Fibroblast of lung (primary cell): ENCODE measurements at regions not wholly inside any gene's neighbourhood (a gene's known extent, or its start where the extent isn't known, plus 50 kb on each side); places are given as distances from the start of the nearest gene placed in this dataset.
"Not testable (repeated sequence)": the region's sequence is repeated elsewhere in the genome, so short reads cannot be mapped to it uniquely, and the experiment has no call there.

ENCODE experiments used
- CTCF ChIP-seq, 2 donors: IDR thresholded peaks in 1 of 2; conservative IDR thresholded peaks in 1 of 2; 1 replicate in 1 of 2; 2 replicates in 1 of 2; pipeline ENCODE4 v1.5.1; 2011 to 2012; ENCODE audit warnings: low read length in 2 of 2, control low read depth in 1 of 2, inconsistent platforms in 1 of 2, low read depth in 1 of 2, mild to moderate bottlenecking in 1 of 2
- EZH2 ChIP-seq: IDR thresholded peaks from 2 replicates; pipeline ENCODE4 v1.5.1; 2012; ENCODE audit warnings: low read length, control low read depth, mild to moderate bottlenecking; ENCODE audit errors: missing control alignments

- TF ChIP-seq CTCF (conservative IDR thresholded peaks at IDR 0.05 in 1 of 2, IDR thresholded peaks at IDR 0.05 in 1 of 2; ENCODE audit: low read depth in 1 of 2, low read length in 2 of 2); EZH2: not testable (repeated sequence)
Observed at GRCh38 chr17:31793634-31794033, 65.4 kb downstream of the COPRS start.
